ENCODE measurements at regions not wholly inside any gene's neighbourhood (a gene's known extent, or its start where the extent isn't known, plus 50 kb on each side); places are given as distances from the start of the nearest gene placed in this dataset.

GRCh38 chr2:102091908-102092307 lies 50.6 kb upstream of the IL1R1 start:
- POLR2A ChIA-PET: no interaction called here
- H3K4me3 ChIP-seq (ENCODE audit: low read depth, low read length): no peak overlapping the region
- TF ChIP-seq CTCF (IDR thresholded peaks at IDR 0.05; ENCODE audit: insufficient read depth, low read depth, low read length): no peak
- CTCF ChIA-PET: no interaction called here
- H3K36me3 ChIP-seq (ENCODE audit: control insufficient read depth, insufficient read depth, low read length): no peaks in the 10 kb centered on the region
- H3K27me3 ChIP-seq (ENCODE audit: control insufficient read depth, insufficient read depth, low read length): no peaks in the 10 kb centered on the region
- DNase-seq (ENCODE audit: low read depth): no peak

- POLR2A ChIA-PET: no interaction called here
- Histone ChIP-seq H3K27me3 (ENCODE audit: control insufficient read depth, insufficient read depth, low read length) (no peaks in the 10 kb centered on the region), H3K4me3 (ENCODE audit: low read depth, low read length) (no peak overlapping the region), H3K36me3 (ENCODE audit: control insufficient read depth, insufficient read depth, low read length) (no peaks in the 10 kb centered on the region)
- no peak for DNase-seq (ENCODE audit: low read depth)
- CTCF ChIA-PET: no interaction called here
- no peak for TF ChIP-seq CTCF (IDR thresholded peaks at IDR 0.05; ENCODE audit: insufficient read depth, low read depth, low read length)
Measured at GRCh38 chr2:102092535-102092934, 50.0 kb upstream of the IL1R1 start.

Data from BJ (cell line).